A673 (cell line): ENCODE measurements at regions not wholly inside any gene's neighbourhood (a gene's known extent, or its start where the extent isn't known, plus 50 kb on each side); places are given as distances from the start of the nearest gene placed in this dataset.

Experiments used
- CTCF ChIP-seq: fragments of 300-800, 200-600 bp; sonication (generic); conservative IDR thresholded peaks from 2 replicates; pipeline ENCODE4 v1.5.1; 2017; ENCODE audit warnings: low read depth, mild to moderate bottlenecking, antibody characterized with exemption, low read length, moderate library complexity, mixed read lengths
- EZH2 ChIP-seq: fragments of 200-600 bp; sonication (generic); IDR thresholded peaks from 2 replicates; pipeline ENCODE4 v1.6.1; 2017; ENCODE audit warnings: borderline replicate concordance, low read depth, mild to moderate bottlenecking, mixed read lengths, antibody characterized with exemption, low read length; ENCODE audit not compliant: poor library complexity, severe bottlenecking

DNA sequence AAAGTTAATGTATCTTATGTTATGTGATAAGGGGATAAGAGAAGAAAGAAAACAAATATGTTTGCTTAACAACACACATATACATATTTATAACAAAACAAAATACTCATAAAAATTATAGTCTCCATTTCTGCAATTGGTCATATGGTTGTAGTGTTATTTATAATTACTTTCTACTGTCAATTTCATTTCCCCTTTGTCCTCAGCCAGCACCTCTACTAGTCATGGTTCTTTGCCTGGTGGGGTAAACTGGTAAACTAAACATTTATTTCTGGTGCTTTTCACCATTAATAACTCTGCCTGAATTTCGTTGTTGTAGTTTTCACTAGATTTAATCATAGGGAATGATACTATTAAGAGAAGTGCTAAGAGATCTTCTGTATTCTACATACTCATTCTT is 88.0 kb upstream of the ALCAM start:
- TF ChIP-seq CTCF = no peak
- TF ChIP-seq EZH2 = no peak
